ENCODE measurements at regions not wholly inside any gene's neighbourhood (a gene's known extent, or its start where the extent isn't known, plus 50 kb on each side); places are given as distances from the start of the nearest gene placed in this dataset.

DNA sequence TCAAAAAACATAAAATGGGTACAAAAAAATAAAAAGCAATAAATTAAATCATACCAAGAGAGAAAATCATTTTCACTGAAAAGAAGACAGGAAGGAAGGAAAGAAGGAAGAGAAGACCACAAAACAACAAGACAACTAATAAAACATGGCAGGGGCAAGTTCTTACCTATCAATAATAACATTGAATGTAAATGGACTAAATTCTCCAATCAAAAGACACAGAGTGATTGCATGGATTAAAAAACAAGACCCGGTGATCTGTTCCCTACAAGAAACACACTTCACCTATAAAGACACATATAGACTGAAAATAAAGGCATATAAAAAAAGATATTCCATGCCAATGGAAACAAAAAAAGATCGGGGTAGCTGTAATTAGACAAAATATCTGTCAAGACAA lies 82.6 kb upstream of the CERS6 start:
- H4K5ac ChIP-seq (ENCODE audit: insufficient read length, low read depth, low read length): no peak overlapping the region
- H3K4me2 ChIP-seq (ENCODE audit: insufficient read depth in 1 of 2, low read depth in 2 of 2, low read length in 2 of 2): no peak overlapping the region
- no peak overlapping the region for H2BK20ac ChIP-seq (ENCODE audit: low read length)
- H3K14ac ChIP-seq (ENCODE audit: insufficient read length): no peak overlapping the region
- H3K23ac ChIP-seq (ENCODE audit: insufficient read length): no peak overlapping the region
- TF ChIP-seq TAF7 (optimal IDR thresholded peaks at IDR 0.05; ENCODE audit: borderline replicate concordance, low read depth, low read length) (no peak), SRF (IDR thresholded peaks at IDR 0.05; ENCODE audit: low read depth, low read length) (no peak), ZNF274 (IDR thresholded peaks at IDR 0.05; ENCODE audit: borderline replicate concordance, extremely low read depth, low read length) (no peak), TCF12 (IDR thresholded peaks at IDR 0.05; ENCODE audit: low read depth, low read length) (no peak), SUZ12 (IDR thresholded peaks at IDR 0.05; ENCODE audit: low read length) (no peak), SP4 (IDR thresholded peaks at IDR 0.05; ENCODE audit: low read length) (no peak), SAP30 (IDR thresholded peaks at IDR 0.05; ENCODE audit: insufficient read depth, insufficient replicate concordance, low read length) (no peak), RBBP5 (IDR thresholded peaks at IDR 0.05; ENCODE audit: borderline replicate concordance, low read depth, low read length) (no peak), KDM4A (IDR thresholded peaks at IDR 0.05; ENCODE audit: low read depth, low read length, severe bottlenecking) (no peak), TEAD4 (IDR thresholded peaks at IDR 0.05; ENCODE audit: low read depth, low read length) (no peak), GABPA (IDR thresholded peaks at IDR 0.05; ENCODE audit: borderline replicate concordance, insufficient read depth, low read length) (no peak), BACH1 (IDR thresholded peaks at IDR 0.05; ENCODE audit: low read length) (no peak), POLR2AphosphoS5 (IDR thresholded peaks at IDR 0.05; ENCODE audit: low read depth, low read length) (no peak)
- H2BK120ac ChIP-seq (replicated peaks; ENCODE audit: low read depth, low read length): no peak overlapping the region
- no peaks in the 10 kb centered on the region for H3K4me1 ChIP-seq (replicated peaks in 1 of 4; ENCODE audit: control insufficient read depth in 3 of 4, insufficient read depth in 4 of 4, low read length in 3 of 4)
- DNase-seq (ENCODE audit: low read depth in 1 of 2, low spot score in 2 of 2): no peak
- H3K9ac ChIP-seq (replicated peaks in 1 of 4; ENCODE audit: extremely low read depth in 1 of 4, low read depth in 3 of 4, low read length in 3 of 4): no peak overlapping the region
- H3K56ac ChIP-seq (replicated peaks; ENCODE audit: insufficient read length, low read depth, low read length): no peak overlapping the region
- no peaks in the 10 kb centered on the region for H3K36me3 ChIP-seq (ENCODE audit: control insufficient read depth in 2 of 4, insufficient read depth in 4 of 4, low read length in 3 of 4)
- no peak overlapping the region for H2AFZ ChIP-seq (ENCODE audit: low read length)
- ChIA-PET CTCF (ENCODE audit: partially characterized antibody) (no interaction called here), POLR2A (ENCODE audit: partially characterized antibody) (no interaction called here)
- no peak overlapping the region for H3K4ac ChIP-seq (replicated peaks; ENCODE audit: insufficient read length, low read depth, low read length)
- WGBS, 2 experiments (ENCODE audit: extremely low coverage in 1 of 2, insufficient coverage in 1 of 2, insufficient read length in 1 of 2, insufficient replicate concordance in 2 of 2, low coverage in 1 of 2, low lambda C conversion rate in 2 of 2, missing lambda C conversion rate in 1 of 2): 94% methylated on average over 2 of the region's 2 CpGs; no CpG with 5 or more reads in 1 of the 2 experiments
- H2AK5ac ChIP-seq (ENCODE audit: low read depth, low read length): no peak overlapping the region
- H4K91ac ChIP-seq (replicated peaks; ENCODE audit: insufficient read length, low read length): no peak overlapping the region
- no peaks in the 10 kb centered on the region for H3K27me3 ChIP-seq (replicated peaks in 1 of 4; ENCODE audit: control insufficient read depth in 3 of 4, extremely low read depth in 1 of 4, insufficient read depth in 3 of 4, low read length in 3 of 4)
- H4K20me1 ChIP-seq (replicated peaks in 1 of 2; ENCODE audit: control insufficient read depth in 1 of 2, insufficient read depth in 2 of 2, low read length in 2 of 2): no peaks in the 10 kb centered on the region
- no peak overlapping the region for H3K4me3 ChIP-seq (ENCODE audit: extremely low read depth in 1 of 4, insufficient read depth in 2 of 4, low read depth in 3 of 4, low read length in 4 of 4)
- no peak for FAIRE-seq
- no peak overlapping the region for H2BK5ac ChIP-seq (ENCODE audit: low read depth, low read length)
- no peaks in the 10 kb centered on the region for H3K23me2 ChIP-seq (ENCODE audit: low read depth, low read length)
- no peaks in the 10 kb centered on the region for H3K79me2 ChIP-seq (ENCODE audit: control insufficient read depth in 1 of 2, insufficient read depth in 2 of 2, low read length in 2 of 2)
- no peak overlapping the region for H4K8ac ChIP-seq (ENCODE audit: extremely low read depth, insufficient read depth, low read length)
- no peak overlapping the region for H2BK12ac ChIP-seq (ENCODE audit: low read depth, low read length)
- H3K79me1 ChIP-seq (ENCODE audit: low read depth, low read length): no peaks in the 10 kb centered on the region
- H3K18ac ChIP-seq (ENCODE audit: extremely low read depth, low read length): no peak overlapping the region
- H2BK15ac ChIP-seq (ENCODE audit: low read length): no peak overlapping the region
- H3K9me3 ChIP-seq (ENCODE audit: insufficient read depth in 2 of 2, low read depth in 1 of 2, low read length in 1 of 2): 0 out of 4 replicates have a peak, but pooled peaks cover 0 to 3% of the 10 kb centered on the region in 2 experiments
- H3K27ac ChIP-seq (ENCODE audit: low read depth, low read length): no peak overlapping the region
